ENCODE measurements at regions not wholly inside any gene's neighbourhood (a gene's known extent, or its start where the extent isn't known, plus 50 kb on each side); places are given as distances from the start of the nearest gene placed in this dataset.

- Histone ChIP-seq H3K27me3 (no peaks in the 10 kb centered on the region), H3K4me3 (replicated peaks in 1 of 3) (no peak overlapping the region), H3K4me1 (peaks cover 0 to 4% of the 10 kb centered on the region in 2 donors), H3K36me3 (no peaks in the 10 kb centered on the region), H3K9me3 (no peaks in the 10 kb centered on the region), H3K27ac (no peak overlapping the region)
- WGBS, 2 donors: 62 to 64% methylated on average over 1 of the region's 1 CpG
- DNase-seq: no peak
- intact Hi-C loops (cut with DNase I): no loop called here
- no peak for TF ChIP-seq CTCF (IDR thresholded peaks at IDR 0.05)
- no peak for TF ChIP-seq POLR2A (IDR thresholded peaks at IDR 0.05)
Measured at GRCh38 chr5:158387499-158387898, 528.6 kb upstream of the CLINT1 start.

GRCh38 chr5:158385982-158386381 is 527.0 kb upstream of the CLINT1 start:
- TF ChIP-seq POLR2A (IDR thresholded peaks at IDR 0.05): no peak
- no peak for TF ChIP-seq CTCF (IDR thresholded peaks at IDR 0.05)
- Histone ChIP-seq H3K9me3 (no peaks in the 10 kb centered on the region), H3K4me1 (peaks cover 0 to 4% of the 10 kb centered on the region in 2 donors), H3K27ac (no peak overlapping the region), H3K27me3 (no peaks in the 10 kb centered on the region), H3K36me3 (no peaks in the 10 kb centered on the region), H3K4me3 (replicated peaks in 1 of 3) (no peak overlapping the region)
- DNase-seq: no peak
- intact Hi-C loops (cut with DNase I): no loop called here
- 93 to 96% methylated on average over 3 of the region's 3 CpGs for WGBS, 2 donors

GRCh38 chr5:158384535-158385481 is 525.9 kb upstream of the CLINT1 start:
- H3K4me1 ChIP-seq: peaks cover 0 to 4% of the 10 kb centered on the region in 2 donors
- no peaks in the 10 kb centered on the region for H3K9me3 ChIP-seq
- no peak overlapping the region for H3K4me3 ChIP-seq (replicated peaks in 1 of 3)
- no peak overlapping the region for H3K27ac ChIP-seq
- H3K27me3 ChIP-seq: no peaks in the 10 kb centered on the region
- no peak for DNase-seq
- no peaks in the 10 kb centered on the region for H3K36me3 ChIP-seq
- TF ChIP-seq POLR2A (IDR thresholded peaks at IDR 0.05): no peak
- TF ChIP-seq CTCF (IDR thresholded peaks at IDR 0.05): no peak
- WGBS, 2 donors: 51 to 60% methylated on average over 1 of the region's 1 CpG
- intact Hi-C loops (cut with DNase I): no loop called here

- Histone ChIP-seq H3K9me3 (no peaks in the 10 kb centered on the region), H3K4me1 (peaks cover 0 to 4% of the 10 kb centered on the region in 2 donors), H3K36me3 (no peaks in the 10 kb centered on the region), H3K4me3 (replicated peaks in 1 of 3) (no peak overlapping the region), H3K27me3 (no peaks in the 10 kb centered on the region), H3K27ac (no peak overlapping the region)
- intact Hi-C loops (cut with DNase I): no loop called here
- 58 to 71% methylated on average over 1 of the region's 1 CpG for WGBS, 2 donors
- DNase-seq: no peak
- no peak for TF ChIP-seq CTCF (IDR thresholded peaks at IDR 0.05)
- TF ChIP-seq POLR2A (IDR thresholded peaks at IDR 0.05): no peak
Measured at GRCh38 chr5:158383486-158383885, 524.5 kb upstream of the CLINT1 start.

GRCh38 chr5:158382473-158382872 is 523.5 kb upstream of the CLINT1 start:
- intact Hi-C loops (cut with DNase I): no loop called here
- peak; percentile 62 for DNase-seq
- no peak for TF ChIP-seq POLR2A (IDR thresholded peaks at IDR 0.05)
- TF ChIP-seq CTCF (IDR thresholded peaks at IDR 0.05): no peak
- 31 to 54% methylated on average over 2 of the region's 2 CpGs for WGBS, 2 donors
- Histone ChIP-seq H3K4me3 (replicated peaks in 1 of 3) (no peak overlapping the region), H3K4me1 (peaks cover 0 to 4% of the 10 kb centered on the region in 2 donors), H3K27me3 (no peaks in the 10 kb centered on the region), H3K27ac (no peak overlapping the region), H3K36me3 (no peaks in the 10 kb centered on the region), H3K9me3 (no peaks in the 10 kb centered on the region)

All from thyroid gland (tissue), 4 donors.